MCF 10A (cell line): ENCODE measurements at regions not wholly inside any gene's neighbourhood (a gene's known extent, or its start where the extent isn't known, plus 50 kb on each side); places are given as distances from the start of the nearest gene placed in this dataset.

Experiments used
- BruUV-seq: library from RNA; stranded (reverse); fragments of 400-500 nt; replicated peaks from 2 replicates; lab custom pipeline; 2021; lab: Mats Ljungman, UMichigan
- CTCF ChIA-PET: fragments of 300-600 bp; sonication (Branson Sonifier 250); formaldehyde crosslinking; extraction: SDS; loops from one replicate; lab custom pipeline; 2021; ENCODE audit warnings: antibody characterized with exemption, inconsistent platforms; lab: Yijun Ruan, JAX
- POLR2A ChIA-PET: fragments of 300-600, 350-650 bp; sonication (Branson Sonifier 250); formaldehyde crosslinking; extraction: SDS; loops from one replicate; lab custom pipeline; 2020; ENCODE audit warnings: antibody characterized with exemption, inconsistent platforms; lab: Yijun Ruan, JAX
- DNase-seq: peaks from one replicate; pipeline ENCODE4 v3.0.0-alpha.2; 2018; ENCODE audit not compliant: unreplicated experiment
- H3K27ac Mint-ChIP-seq: one replicate; pipeline ENCODE4 v1.8.0; 2022; ENCODE audit warnings: mild to moderate bottlenecking, low read depth, mixed read lengths; ENCODE audit not compliant: unreplicated experiment
- H3K27me3 Mint-ChIP-seq: one replicate; pipeline ENCODE4 v1.8.0; 2022; ENCODE audit warnings: mixed read lengths; ENCODE audit not compliant: insufficient read depth, unreplicated experiment
- H3K36me3 Mint-ChIP-seq: one replicate; pipeline ENCODE4 v1.8.0; 2022; ENCODE audit warnings: mild to moderate bottlenecking, moderate library complexity, mixed read lengths; ENCODE audit not compliant: insufficient read depth, unreplicated experiment
- H3K4me1 Mint-ChIP-seq: one replicate; pipeline ENCODE4 v1.8.0; 2022; ENCODE audit warnings: mixed read lengths; ENCODE audit not compliant: insufficient read depth, unreplicated experiment
- H3K4me3 Mint-ChIP-seq: one replicate; pipeline ENCODE4 v1.8.0; 2022; ENCODE audit warnings: mild to moderate bottlenecking, moderate library complexity, mixed read lengths; ENCODE audit not compliant: unreplicated experiment
- H3K9me3 Mint-ChIP-seq: one replicate; pipeline ENCODE4 v1.8.0; 2022; ENCODE audit warnings: mixed read lengths; ENCODE audit not compliant: unreplicated experiment
- intact Hi-C: fragments of 100-400 bp; cut with micrococcal nuclease; formaldehyde crosslinking; loops from 2 replicates; pipeline ENCODE4 v1.14.1; 2022
- TF ChIP-seq, protein P1 (sequence below): fragments of 200-600 bp; IDR thresholded peaks from one replicate; pipeline ENCODE4 v1.8.0; 2022; ENCODE audit warnings: antibody characterized with exemption, mild to moderate bottlenecking; ENCODE audit not compliant: unreplicated experiment

DNA sequence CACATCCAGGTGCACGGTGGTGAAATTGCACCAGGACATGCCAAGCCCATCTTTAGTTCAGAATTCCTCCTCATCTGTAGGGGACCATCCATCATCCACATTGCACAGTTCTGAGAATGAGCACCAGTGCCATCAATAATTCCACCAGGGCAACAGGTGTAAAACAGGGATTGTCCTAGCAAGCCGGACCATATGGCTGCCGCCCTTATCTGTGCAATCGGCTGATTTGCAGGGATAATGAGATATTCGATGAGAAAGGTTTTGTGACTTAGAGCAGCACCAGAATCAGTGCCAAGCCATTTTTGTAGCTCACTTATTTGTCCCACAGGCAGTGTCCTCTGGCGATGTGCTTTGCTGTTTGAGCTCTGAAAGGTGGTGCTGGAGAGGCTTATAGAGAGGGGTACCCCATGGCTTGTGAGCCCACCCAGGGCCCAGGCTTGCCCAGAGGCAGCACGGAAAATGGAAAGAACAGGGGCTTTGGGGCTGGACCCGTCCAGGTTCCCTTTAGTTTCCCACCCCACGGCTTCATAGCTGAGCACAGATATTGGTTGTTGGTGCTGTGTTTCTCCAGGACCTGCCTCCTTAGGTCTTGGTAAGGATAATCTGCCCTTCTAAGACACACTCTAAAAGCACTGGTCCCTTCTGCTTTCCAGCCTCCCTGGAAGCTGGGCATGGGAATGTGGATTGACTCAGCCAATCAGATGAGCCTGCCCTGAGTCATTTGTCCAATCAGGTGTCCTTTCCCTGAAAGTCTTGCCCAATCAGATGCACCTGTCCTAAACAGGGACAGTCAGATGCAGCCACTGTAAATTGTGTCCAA lies 84.0 kb upstream of the SHANK2 start:
- intact Hi-C loops: no loop called here
- no peak for DNase-seq
- Mint-ChIP-seq H3K36me3 (no peaks in the 10 kb centered on the region), H3K4me1 (no peaks in the 10 kb centered on the region), H3K27me3 (no peaks in the 10 kb centered on the region), H3K9me3 (peaks cover 8% of the 10 kb centered on the region), H3K27ac (no peak overlapping the region), H3K4me3 (no peak overlapping the region)
- no TSS peak for BruUV-seq
- ChIA-PET CTCF (interaction anchor here (0.5 to 0.6 kb wide), 3 partner anchors 33 to 742 kb away, joined by 3 read pairs; no protein-coding TSS in a partner anchor), POLR2A (no interaction called here)
- TF ChIP-seq, protein P1, sequence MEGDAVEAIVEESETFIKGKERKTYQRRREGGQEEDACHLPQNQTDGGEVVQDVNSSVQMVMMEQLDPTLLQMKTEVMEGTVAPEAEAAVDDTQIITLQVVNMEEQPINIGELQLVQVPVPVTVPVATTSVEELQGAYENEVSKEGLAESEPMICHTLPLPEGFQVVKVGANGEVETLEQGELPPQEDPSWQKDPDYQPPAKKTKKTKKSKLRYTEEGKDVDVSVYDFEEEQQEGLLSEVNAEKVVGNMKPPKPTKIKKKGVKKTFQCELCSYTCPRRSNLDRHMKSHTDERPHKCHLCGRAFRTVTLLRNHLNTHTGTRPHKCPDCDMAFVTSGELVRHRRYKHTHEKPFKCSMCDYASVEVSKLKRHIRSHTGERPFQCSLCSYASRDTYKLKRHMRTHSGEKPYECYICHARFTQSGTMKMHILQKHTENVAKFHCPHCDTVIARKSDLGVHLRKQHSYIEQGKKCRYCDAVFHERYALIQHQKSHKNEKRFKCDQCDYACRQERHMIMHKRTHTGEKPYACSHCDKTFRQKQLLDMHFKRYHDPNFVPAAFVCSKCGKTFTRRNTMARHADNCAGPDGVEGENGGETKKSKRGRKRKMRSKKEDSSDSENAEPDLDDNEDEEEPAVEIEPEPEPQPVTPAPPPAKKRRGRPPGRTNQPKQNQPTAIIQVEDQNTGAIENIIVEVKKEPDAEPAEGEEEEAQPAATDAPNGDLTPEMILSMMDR: no peak

DNA sequence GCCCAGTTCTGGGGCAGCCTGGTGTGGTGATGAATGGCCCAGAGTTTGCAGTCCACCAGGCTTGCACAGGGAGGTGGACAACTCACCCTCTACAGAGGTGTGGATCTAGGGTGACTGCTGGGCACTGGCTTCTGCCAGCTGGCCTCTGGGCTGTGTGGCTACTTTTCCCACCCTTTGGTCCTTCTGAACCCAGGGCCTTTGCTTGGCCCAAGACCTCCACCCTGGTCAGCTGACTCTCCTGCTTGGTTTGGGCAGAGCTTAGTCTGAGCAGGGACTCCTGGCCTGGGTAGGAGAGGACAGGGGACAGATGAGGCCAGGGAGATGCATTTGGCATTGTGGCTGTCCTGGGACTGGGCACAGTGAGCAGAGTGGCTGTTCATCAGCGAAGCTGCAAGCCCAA lies 83.0 kb upstream of the SHANK2 start:
- no TSS peak for BruUV-seq
- ChIA-PET CTCF (interaction anchor here (0.6 kb wide), 2 partner anchors 13 to 261 kb away, joined by 3 read pairs; no protein-coding TSS in a partner anchor), POLR2A (interaction anchor here (0.6 kb wide), 1 partner anchor 513 kb away, joined by 3 read pairs; no protein-coding TSS in a partner anchor)
- no peaks in the 10 kb centered on the region for H3K4me1 Mint-ChIP-seq
- no peak for DNase-seq
- TF ChIP-seq, protein P1: no peak
- no peak overlapping the region for H3K4me3 Mint-ChIP-seq
- H3K27me3 Mint-ChIP-seq: no peaks in the 10 kb centered on the region
- H3K9me3 Mint-ChIP-seq: peaks cover 8% of the 10 kb centered on the region
- intact Hi-C loops: no loop called here
- H3K27ac Mint-ChIP-seq: no peak overlapping the region
- H3K36me3 Mint-ChIP-seq: no peaks in the 10 kb centered on the region

GRCh38 chr11:71334191-71334590 lies 81.8 kb upstream of the SHANK2 start:
- no TSS peak for BruUV-seq
- intact Hi-C loops: no loop called here
- no peaks in the 10 kb centered on the region for H3K27me3 Mint-ChIP-seq
- DNase-seq: no peak
- CTCF ChIA-PET: no interaction called here
- H3K36me3 Mint-ChIP-seq: no peaks in the 10 kb centered on the region
- TF ChIP-seq, protein P1: no peak
- H3K4me3 Mint-ChIP-seq: no peak overlapping the region
- POLR2A ChIA-PET: interaction anchor here (0.7 kb wide), 1 partner anchor 237 kb away, joined by 3 read pairs; no protein-coding TSS in a partner anchor
- no peak overlapping the region for H3K27ac Mint-ChIP-seq
- peaks cover 8% of the 10 kb centered on the region for H3K9me3 Mint-ChIP-seq
- no peaks in the 10 kb centered on the region for H3K4me1 Mint-ChIP-seq

- no peak for DNase-seq
- BruUV-seq: no TSS peak
- intact Hi-C loops: no loop called here
- H3K4me3 Mint-ChIP-seq: no peak overlapping the region
- H3K27me3 Mint-ChIP-seq: no peaks in the 10 kb centered on the region
- CTCF ChIA-PET: no interaction called here
- no peaks in the 10 kb centered on the region for H3K36me3 Mint-ChIP-seq
- POLR2A ChIA-PET: interaction anchor here (0.7 kb wide), 2 partner anchors 165 to 236 kb away, joined by 3 read pairs; no protein-coding TSS in a partner anchor
- H3K9me3 Mint-ChIP-seq: peaks cover 8% of the 10 kb centered on the region
- TF ChIP-seq, protein P1: no peak
- no peak overlapping the region for H3K27ac Mint-ChIP-seq
- no peaks in the 10 kb centered on the region for H3K4me1 Mint-ChIP-seq
Measured at GRCh38 chr11:71333473-71333872, 81.1 kb upstream of the SHANK2 start.
